ENCODE measurements at regions not wholly inside any gene's neighbourhood (a gene's known extent, or its start where the extent isn't known, plus 50 kb on each side); places are given as distances from the start of the nearest gene placed in this dataset.

DNA sequence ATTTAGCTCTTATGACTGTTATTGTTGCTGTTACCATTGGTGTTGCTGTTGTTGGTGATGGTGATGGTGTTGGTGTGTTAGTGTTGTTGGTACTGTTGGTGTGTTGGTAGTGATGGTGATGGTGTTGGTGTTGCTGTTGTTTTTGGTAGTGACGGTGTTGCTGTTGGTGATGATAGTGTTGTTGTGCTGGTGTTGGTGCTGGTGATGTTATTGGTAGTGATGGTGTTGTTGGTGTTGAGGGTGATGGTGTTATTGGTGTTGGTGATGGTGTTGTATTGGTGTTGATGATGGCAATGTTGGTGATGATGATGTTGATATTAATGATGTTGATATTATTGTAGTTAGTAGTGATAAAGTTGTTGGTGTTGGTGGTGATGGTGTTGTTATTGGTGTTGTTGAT, 285.7 kb upstream of the FOXF1 start:
- no peak for DNase-seq (ENCODE audit: low spot score)
- TF ChIP-seq, protein P1, sequence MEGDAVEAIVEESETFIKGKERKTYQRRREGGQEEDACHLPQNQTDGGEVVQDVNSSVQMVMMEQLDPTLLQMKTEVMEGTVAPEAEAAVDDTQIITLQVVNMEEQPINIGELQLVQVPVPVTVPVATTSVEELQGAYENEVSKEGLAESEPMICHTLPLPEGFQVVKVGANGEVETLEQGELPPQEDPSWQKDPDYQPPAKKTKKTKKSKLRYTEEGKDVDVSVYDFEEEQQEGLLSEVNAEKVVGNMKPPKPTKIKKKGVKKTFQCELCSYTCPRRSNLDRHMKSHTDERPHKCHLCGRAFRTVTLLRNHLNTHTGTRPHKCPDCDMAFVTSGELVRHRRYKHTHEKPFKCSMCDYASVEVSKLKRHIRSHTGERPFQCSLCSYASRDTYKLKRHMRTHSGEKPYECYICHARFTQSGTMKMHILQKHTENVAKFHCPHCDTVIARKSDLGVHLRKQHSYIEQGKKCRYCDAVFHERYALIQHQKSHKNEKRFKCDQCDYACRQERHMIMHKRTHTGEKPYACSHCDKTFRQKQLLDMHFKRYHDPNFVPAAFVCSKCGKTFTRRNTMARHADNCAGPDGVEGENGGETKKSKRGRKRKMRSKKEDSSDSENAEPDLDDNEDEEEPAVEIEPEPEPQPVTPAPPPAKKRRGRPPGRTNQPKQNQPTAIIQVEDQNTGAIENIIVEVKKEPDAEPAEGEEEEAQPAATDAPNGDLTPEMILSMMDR (IDR thresholded peaks at IDR 0.05; ENCODE audit: extremely low read depth, missing control alignments), result no peak

DNA sequence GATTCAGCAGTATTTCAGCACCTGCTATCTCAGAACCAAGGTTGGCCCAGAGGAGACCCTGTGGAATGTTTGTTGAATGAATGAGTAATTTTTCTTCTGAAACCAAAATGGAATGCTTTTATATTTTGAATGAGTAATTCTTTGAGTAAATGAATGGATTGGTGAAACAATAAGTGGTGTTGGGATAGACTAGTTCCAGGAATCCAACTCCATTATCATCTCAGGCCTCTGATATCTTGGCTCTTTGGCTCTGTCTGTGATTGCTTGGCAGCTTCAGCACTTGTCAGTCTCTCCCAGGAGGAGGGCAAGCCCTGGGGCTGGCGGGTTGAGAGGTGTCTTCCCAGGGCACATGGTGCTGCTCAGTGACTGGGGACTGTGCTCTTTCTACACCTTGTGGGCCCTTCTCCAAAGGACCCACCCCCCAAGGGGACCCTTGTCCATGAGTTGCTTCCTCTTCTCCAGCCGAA, 284.4 kb upstream of the FOXF1 start:
- no peak for DNase-seq (ENCODE audit: low spot score)
- TF ChIP-seq, protein P1 (IDR thresholded peaks at IDR 0.05; ENCODE audit: extremely low read depth, missing control alignments), result no peak

DNA sequence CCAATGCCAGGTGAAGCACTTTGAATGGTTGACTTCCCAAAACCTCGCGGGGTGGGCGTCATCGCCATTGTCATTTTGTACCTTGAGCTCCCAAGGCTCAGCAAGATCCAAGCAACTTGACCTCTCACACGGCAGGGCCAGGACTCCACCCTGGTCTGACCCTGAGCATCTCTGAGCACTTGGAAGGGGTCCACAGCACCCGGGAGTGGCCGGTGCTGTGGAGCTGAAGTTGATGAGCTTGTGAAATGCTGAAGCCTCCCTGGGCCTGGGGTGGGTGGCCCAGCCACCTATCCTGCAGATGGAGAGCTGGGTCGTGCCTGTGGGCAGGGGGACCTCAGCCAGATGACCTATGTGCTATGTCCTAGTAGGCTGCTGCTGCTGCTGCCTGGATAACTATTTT, 283.3 kb upstream of the FOXF1 start:
- TF ChIP-seq, protein P1 (IDR thresholded peaks at IDR 0.05; ENCODE audit: extremely low read depth, missing control alignments), result no peak
- DNase-seq (ENCODE audit: low spot score), result no peak

DNA sequence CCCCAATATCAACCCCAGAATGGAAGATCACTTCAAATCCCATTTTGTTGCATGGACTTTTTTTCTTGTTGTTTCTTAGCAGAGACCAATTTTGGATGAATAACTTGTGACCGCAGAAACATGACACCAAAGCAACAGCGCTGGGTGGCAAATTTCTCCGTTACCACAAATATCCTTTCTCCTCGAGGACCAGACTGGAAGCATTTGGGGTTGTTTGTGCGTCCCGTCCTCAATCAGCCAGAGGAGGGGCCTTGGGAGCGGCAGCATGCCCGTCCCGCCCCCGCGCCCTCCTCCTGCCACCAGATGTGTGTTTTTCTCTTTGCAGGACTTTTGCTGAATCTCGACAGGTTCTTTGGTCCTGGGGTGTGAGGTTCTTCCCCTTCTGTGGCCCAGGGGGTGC, 282.5 kb upstream of the FOXF1 start:
- TF ChIP-seq, protein P1 (IDR thresholded peaks at IDR 0.05; ENCODE audit: extremely low read depth, missing control alignments), result no peak
- no peak for DNase-seq (ENCODE audit: low spot score)

DNA sequence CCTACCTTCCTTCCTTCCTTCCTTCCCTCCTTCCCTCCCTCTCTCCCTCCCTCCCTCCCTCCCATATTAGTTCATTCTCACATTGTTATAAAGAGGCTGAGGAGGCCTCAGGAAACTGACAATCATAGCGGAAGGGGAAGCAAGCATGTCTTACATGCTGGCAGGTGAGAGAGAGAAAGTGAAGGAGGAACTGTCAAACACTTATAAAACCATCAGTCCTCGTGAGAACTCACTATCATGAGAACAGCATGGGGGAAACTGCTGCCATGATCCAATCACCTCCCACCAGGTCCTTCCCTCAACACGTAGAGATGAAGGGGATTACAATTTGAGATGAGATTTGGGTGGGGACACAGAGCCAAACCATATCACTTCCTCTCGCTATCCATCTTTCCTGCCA, 281.6 kb upstream of the FOXF1 start:
- DNase-seq (ENCODE audit: low spot score), result no peak
- TF ChIP-seq, protein P1 (IDR thresholded peaks at IDR 0.05; ENCODE audit: extremely low read depth, missing control alignments), result no peak

DNA sequence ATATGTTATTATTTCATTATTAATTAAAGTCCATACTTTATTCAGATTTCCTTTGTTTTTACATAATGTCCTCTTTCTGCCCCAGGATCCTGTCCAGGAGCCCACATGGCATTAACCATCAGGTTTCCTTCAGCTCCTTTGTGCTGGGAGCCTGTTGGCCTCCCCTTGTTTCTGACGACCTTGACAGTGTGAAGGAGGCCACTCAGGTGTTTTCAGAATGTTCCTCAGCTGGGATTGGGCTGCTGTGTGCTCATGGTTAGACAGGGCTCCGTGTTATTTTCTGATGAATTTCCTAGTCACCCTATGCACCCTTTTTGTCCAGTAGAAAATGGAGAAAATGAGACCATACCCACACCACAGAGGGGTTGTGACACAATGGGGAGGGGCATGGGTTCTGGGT, 281.0 kb upstream of the FOXF1 start:
- TF ChIP-seq, protein P1 (IDR thresholded peaks at IDR 0.05; ENCODE audit: extremely low read depth, missing control alignments), result no peak
- no peak for DNase-seq (ENCODE audit: low spot score)

DNA sequence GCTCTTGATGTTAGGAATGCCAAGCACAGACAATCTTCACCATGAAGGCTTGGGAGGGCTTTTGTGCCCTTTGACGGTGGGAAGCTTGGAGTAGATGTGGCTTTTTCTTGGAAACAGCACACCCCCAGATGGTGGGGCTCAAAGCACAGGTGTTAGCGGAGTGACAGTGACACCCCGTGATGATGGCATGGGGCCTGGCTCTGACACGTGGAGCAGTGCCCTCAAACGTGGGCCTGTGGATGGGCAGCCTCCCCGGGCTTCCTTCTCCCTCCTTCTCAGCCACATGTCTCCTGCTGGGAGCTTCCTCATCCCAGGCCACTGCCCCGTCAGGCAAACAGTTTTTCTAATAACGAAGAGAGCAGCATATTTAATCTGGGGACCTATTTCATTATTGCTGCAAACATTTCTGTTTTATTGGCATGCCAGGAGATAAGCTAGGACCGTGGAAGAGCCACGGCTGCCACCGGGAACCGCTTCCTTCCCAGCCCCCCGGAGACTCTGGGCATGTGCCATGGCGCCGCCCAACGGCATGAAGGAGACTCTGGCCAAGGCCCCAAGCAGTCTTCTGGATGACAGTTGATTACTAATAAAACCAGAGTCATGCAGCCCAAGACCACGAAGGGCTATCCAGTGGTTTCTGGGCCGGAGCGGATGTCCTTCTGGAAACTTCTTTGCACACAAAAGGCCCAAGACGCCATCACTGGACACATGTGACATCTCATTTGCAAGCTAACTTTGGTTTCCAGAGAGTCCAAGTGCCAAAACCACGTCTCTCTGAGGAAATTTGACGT, 280.3 kb upstream of the FOXF1 start:
- no peak for DNase-seq (ENCODE audit: low spot score)
- TF ChIP-seq, protein P1 (IDR thresholded peaks at IDR 0.05; ENCODE audit: extremely low read depth, missing control alignments), result no peak
